ENCODE measurements at regions not wholly inside any gene's neighbourhood (a gene's known extent, or its start where the extent isn't known, plus 50 kb on each side); places are given as distances from the start of the nearest gene placed in this dataset.

DNA sequence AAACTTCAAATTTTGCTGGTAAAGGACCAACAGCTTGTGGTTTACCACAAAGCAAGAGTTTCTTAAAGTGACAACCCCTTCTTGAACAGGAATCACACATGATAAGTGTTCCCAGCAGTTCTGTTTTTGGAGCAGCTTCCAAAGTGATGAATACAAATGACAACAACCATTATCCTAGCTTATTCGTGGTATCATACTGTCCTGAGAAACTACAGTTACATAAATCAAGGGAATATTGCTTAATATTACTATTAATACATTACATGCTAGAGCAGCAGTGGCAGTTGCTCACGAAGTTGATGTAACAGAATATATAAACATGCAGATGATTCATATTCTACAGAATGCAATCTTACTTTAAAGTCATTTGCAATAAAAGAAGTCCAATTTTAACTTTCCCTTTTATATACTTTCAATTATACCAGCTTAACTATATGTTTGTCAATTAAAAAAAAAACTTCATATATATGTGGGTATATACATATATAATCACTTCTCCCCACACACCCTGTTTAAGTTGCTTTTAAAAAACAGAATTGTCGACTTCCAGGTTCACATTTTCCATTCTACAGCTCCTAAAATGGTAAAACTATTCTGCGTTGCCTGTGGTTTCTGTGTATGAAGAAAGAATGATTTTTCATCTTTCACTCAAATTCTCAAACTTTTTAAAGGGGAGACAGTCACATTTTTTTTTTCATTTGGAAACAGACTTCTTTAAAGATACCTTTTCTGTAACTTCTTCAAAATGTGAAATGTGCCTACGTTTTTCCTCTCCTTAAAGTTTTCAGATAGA is 713.6 kb downstream of the TDRD15 start:
- TF ChIP-seq, protein P1, sequence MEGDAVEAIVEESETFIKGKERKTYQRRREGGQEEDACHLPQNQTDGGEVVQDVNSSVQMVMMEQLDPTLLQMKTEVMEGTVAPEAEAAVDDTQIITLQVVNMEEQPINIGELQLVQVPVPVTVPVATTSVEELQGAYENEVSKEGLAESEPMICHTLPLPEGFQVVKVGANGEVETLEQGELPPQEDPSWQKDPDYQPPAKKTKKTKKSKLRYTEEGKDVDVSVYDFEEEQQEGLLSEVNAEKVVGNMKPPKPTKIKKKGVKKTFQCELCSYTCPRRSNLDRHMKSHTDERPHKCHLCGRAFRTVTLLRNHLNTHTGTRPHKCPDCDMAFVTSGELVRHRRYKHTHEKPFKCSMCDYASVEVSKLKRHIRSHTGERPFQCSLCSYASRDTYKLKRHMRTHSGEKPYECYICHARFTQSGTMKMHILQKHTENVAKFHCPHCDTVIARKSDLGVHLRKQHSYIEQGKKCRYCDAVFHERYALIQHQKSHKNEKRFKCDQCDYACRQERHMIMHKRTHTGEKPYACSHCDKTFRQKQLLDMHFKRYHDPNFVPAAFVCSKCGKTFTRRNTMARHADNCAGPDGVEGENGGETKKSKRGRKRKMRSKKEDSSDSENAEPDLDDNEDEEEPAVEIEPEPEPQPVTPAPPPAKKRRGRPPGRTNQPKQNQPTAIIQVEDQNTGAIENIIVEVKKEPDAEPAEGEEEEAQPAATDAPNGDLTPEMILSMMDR (IDR thresholded peaks at IDR 0.05; ENCODE audit: insufficient read depth, low read length, poor library complexity, severe bottlenecking), result no peak
- no peak for TF ChIP-seq EZH2phosphoT487 (conservative IDR thresholded peaks at IDR 0.05; ENCODE audit: low read length)
